Stomach smooth muscle (tissue), 2 donors: ENCODE measurements at regions not wholly inside any gene's neighbourhood (a gene's known extent, or its start where the extent isn't known, plus 50 kb on each side); places are given as distances from the start of the nearest gene placed in this dataset.

Source experiments
- H3K27ac ChIP-seq: one replicate; pipeline ENCODE4 v1.7.0; 2013; ENCODE audit warnings: mild to moderate bottlenecking, low read length, inconsistent platforms
- H3K27me3 ChIP-seq, 2 donors: one replicate each; pipeline ENCODE4 v1.7.0; 2013; ENCODE audit warnings: low read length in 2 of 2; ENCODE audit not compliant: insufficient read depth in 2 of 2, control insufficient read depth in 1 of 2
- H3K36me3 ChIP-seq, 2 donors: one replicate each; pipeline ENCODE4 v1.7.0; 2013; ENCODE audit warnings: low read length in 2 of 2; ENCODE audit not compliant: control insufficient read depth in 2 of 2, insufficient read depth in 2 of 2
- H3K4me1 ChIP-seq: one replicate; pipeline ENCODE4 v1.7.0; 2013; ENCODE audit warnings: low read length; ENCODE audit not compliant: control insufficient read depth, insufficient read depth
- H3K4me3 ChIP-seq, 2 donors: one replicate each; pipeline ENCODE4 v1.7.0; 2013; ENCODE audit warnings: low read length in 2 of 2
- H3K9ac ChIP-seq, 2 donors: one replicate each; pipeline ENCODE4 v1.7.0; 2013; ENCODE audit warnings: low read length in 2 of 2, mild to moderate bottlenecking in 1 of 2
- H3K9me3 ChIP-seq, 2 donors: one replicate each; pipeline ENCODE4 v1.7.0; 2013; ENCODE audit warnings: low read length in 2 of 2; ENCODE audit not compliant: control insufficient read depth in 2 of 2
- donor health status: healthy.
- donor health status: Pancreatic carcinoma.

- Histone ChIP-seq H3K27ac (no peak overlapping the region), H3K4me3 (no peak overlapping the region), H3K27me3 (no peaks in the 10 kb centered on the region), H3K9me3 (no peaks in the 10 kb centered on the region), H3K36me3 (no peaks in the 10 kb centered on the region), H3K4me1 (no peaks in the 10 kb centered on the region), H3K9ac (no peak overlapping the region)
These were observed 51.0 kb upstream of the VEGFC start for GRCh38 chr4:176843710-176844109.

GRCh38 chr4:176844448-176844847 is 51.7 kb upstream of the VEGFC start:
- Histone ChIP-seq H3K36me3 (no peaks in the 10 kb centered on the region), H3K27me3 (no peaks in the 10 kb centered on the region), H3K27ac (no peak overlapping the region), H3K4me3 (no peak overlapping the region), H3K9ac (no peak overlapping the region), H3K9me3 (no peaks in the 10 kb centered on the region), H3K4me1 (no peaks in the 10 kb centered on the region)

GRCh38 chr4:176845636-176846035 is 52.9 kb upstream of the VEGFC start:
- Histone ChIP-seq H3K9me3 (no peaks in the 10 kb centered on the region), H3K9ac (no peak overlapping the region), H3K27me3 (no peaks in the 10 kb centered on the region), H3K36me3 (no peaks in the 10 kb centered on the region), H3K4me1 (no peaks in the 10 kb centered on the region), H3K4me3 (no peak overlapping the region), H3K27ac (no peak overlapping the region)

GRCh38 chr4:176849076-176849475 is 56.4 kb upstream of the VEGFC start:
- H3K4me1 ChIP-seq: no peaks in the 10 kb centered on the region
- H3K27ac ChIP-seq: no peak overlapping the region
- H3K4me3 ChIP-seq: no peak overlapping the region
- no peaks in the 10 kb centered on the region for H3K9me3 ChIP-seq
- no peaks in the 10 kb centered on the region for H3K27me3 ChIP-seq
- no peaks in the 10 kb centered on the region for H3K36me3 ChIP-seq
- no peak overlapping the region for H3K9ac ChIP-seq

GRCh38 chr4:176850436-176850835 is 57.7 kb upstream of the VEGFC start:
- H3K9me3 ChIP-seq: no peaks in the 10 kb centered on the region
- H3K27me3 ChIP-seq: no peaks in the 10 kb centered on the region
- H3K27ac ChIP-seq: no peak overlapping the region
- no peak overlapping the region for H3K9ac ChIP-seq
- no peak overlapping the region for H3K4me3 ChIP-seq
- no peaks in the 10 kb centered on the region for H3K36me3 ChIP-seq
- no peaks in the 10 kb centered on the region for H3K4me1 ChIP-seq

GRCh38 chr4:176856421-176856820 is 63.7 kb upstream of the VEGFC start:
- H3K27ac ChIP-seq: no peak overlapping the region
- no peak overlapping the region for H3K4me3 ChIP-seq
- H3K27me3 ChIP-seq: no peaks in the 10 kb centered on the region
- no peak overlapping the region for H3K9ac ChIP-seq
- no peaks in the 10 kb centered on the region for H3K36me3 ChIP-seq
- no peaks in the 10 kb centered on the region for H3K4me1 ChIP-seq
- H3K9me3 ChIP-seq: no peaks in the 10 kb centered on the region

GRCh38 chr4:176858839-176859238 is 66.1 kb upstream of the VEGFC start:
- no peaks in the 10 kb centered on the region for H3K36me3 ChIP-seq
- H3K4me1 ChIP-seq: no peaks in the 10 kb centered on the region
- no peaks in the 10 kb centered on the region for H3K9me3 ChIP-seq
- H3K27me3 ChIP-seq: no peaks in the 10 kb centered on the region
- H3K9ac ChIP-seq: no peak overlapping the region
- no peak overlapping the region for H3K4me3 ChIP-seq
- H3K27ac ChIP-seq: no peak overlapping the region

- H3K9ac ChIP-seq: no peak overlapping the region
- no peaks in the 10 kb centered on the region for H3K27me3 ChIP-seq
- no peak overlapping the region for H3K4me3 ChIP-seq
- no peaks in the 10 kb centered on the region for H3K36me3 ChIP-seq
- H3K27ac ChIP-seq: no peak overlapping the region
- no peaks in the 10 kb centered on the region for H3K4me1 ChIP-seq
- no peaks in the 10 kb centered on the region for H3K9me3 ChIP-seq
These were observed 71.5 kb upstream of the VEGFC start for GRCh38 chr4:176864238-176864637.

- no peaks in the 10 kb centered on the region for H3K36me3 ChIP-seq
- no peaks in the 10 kb centered on the region for H3K9me3 ChIP-seq
- H3K4me1 ChIP-seq: no peaks in the 10 kb centered on the region
- no peak overlapping the region for H3K9ac ChIP-seq
- H3K27me3 ChIP-seq: no peaks in the 10 kb centered on the region
- H3K4me3 ChIP-seq: no peak overlapping the region
- no peak overlapping the region for H3K27ac ChIP-seq
These were observed 76.0 kb upstream of the VEGFC start for GRCh38 chr4:176868676-176869075.

GRCh38 chr4:176872461-176872860 is 79.7 kb upstream of the VEGFC start:
- no peaks in the 10 kb centered on the region for H3K9me3 ChIP-seq
- H3K9ac ChIP-seq: no peak overlapping the region
- H3K4me3 ChIP-seq: no peak overlapping the region
- H3K27me3 ChIP-seq: no peaks in the 10 kb centered on the region
- H3K36me3 ChIP-seq: no peaks in the 10 kb centered on the region
- H3K4me1 ChIP-seq: no peaks in the 10 kb centered on the region
- no peak overlapping the region for H3K27ac ChIP-seq

- H3K4me3 ChIP-seq: no peak overlapping the region
- no peaks in the 10 kb centered on the region for H3K36me3 ChIP-seq
- H3K4me1 ChIP-seq: no peaks in the 10 kb centered on the region
- no peaks in the 10 kb centered on the region for H3K27me3 ChIP-seq
- H3K9ac ChIP-seq: no peak overlapping the region
- H3K9me3 ChIP-seq: no peaks in the 10 kb centered on the region
- H3K27ac ChIP-seq: no peak overlapping the region
These were observed 82.2 kb upstream of the VEGFC start for GRCh38 chr4:176874721-176875445.
